ENCODE measurements at regions not wholly inside any gene's neighbourhood (a gene's known extent, or its start where the extent isn't known, plus 50 kb on each side); places are given as distances from the start of the nearest gene placed in this dataset.

GRCh38 chr3:10596746-10597448 lies 91.5 kb upstream of the ATP2B2 start:
- TF ChIP-seq EZH2 (IDR thresholded peaks at IDR 0.05; ENCODE audit: low read length) (no peak), CTCF (optimal IDR thresholded peaks at IDR 0.05 in 1 of 3, IDR thresholded peaks at IDR 0.05 in 1 of 3, conservative IDR thresholded peaks at IDR 0.05 in 1 of 3; ENCODE audit: extremely low read depth in 1 of 3, insufficient read depth in 2 of 3, low read length in 3 of 3) (no peak)

Data from keratinocyte (primary cell).